NCI-H526 treated with DMSO at 0.1 percent for 48 hours (cell line): ENCODE measurements at regions not wholly inside any gene's neighbourhood (a gene's known extent, or its start where the extent isn't known, plus 50 kb on each side); places are given as distances from the start of the nearest gene placed in this dataset.

ENCODE experiments used
- DNase-seq: peaks from one replicate; lab custom pipeline; 2025; lab: John Stamatoyannopoulos, UW

GRCh38 chr6:1515280-1515679 lies 94.4 kb upstream of the FOXC1 start:
- no peak for DNase-seq

GRCh38 chr6:1515781-1516180 lies 93.9 kb upstream of the FOXC1 start:
- no peak for DNase-seq

GRCh38 chr6:1516742-1517520 lies 92.8 kb upstream of the FOXC1 start:
- no peak for DNase-seq

GRCh38 chr6:1518855-1519254 lies 90.9 kb upstream of the FOXC1 start:
- DNase-seq: no peak

- DNase-seq: no peak
Measured at GRCh38 chr6:1519597-1519996, 90.1 kb upstream of the FOXC1 start.

GRCh38 chr6:1522779-1523178 lies 86.9 kb upstream of the FOXC1 start:
- no peak for DNase-seq

GRCh38 chr6:1524040-1524480 lies 85.7 kb upstream of the FOXC1 start:
- no peak for DNase-seq

- no peak for DNase-seq
Measured at GRCh38 chr6:1525364-1526038, 84.2 kb upstream of the FOXC1 start.

GRCh38 chr6:1526398-1527072 lies 83.2 kb upstream of the FOXC1 start:
- no peak for DNase-seq

GRCh38 chr6:1527073-1527457 lies 82.7 kb upstream of the FOXC1 start:
- peak; percentile 2 for DNase-seq

GRCh38 chr6:1535295-1535694 lies 74.4 kb upstream of the FOXC1 start:
- DNase-seq: no peak

GRCh38 chr6:1536526-1537429 lies 72.9 kb upstream of the FOXC1 start:
- no peak for DNase-seq

- peak; percentile 59 for DNase-seq
Measured at GRCh38 chr6:1538369-1538768, 71.3 kb upstream of the FOXC1 start.

- no peak for DNase-seq
Measured at GRCh38 chr6:1538810-1539478, 70.8 kb upstream of the FOXC1 start.

- no peak for DNase-seq
Measured at GRCh38 chr6:1540864-1541521, 68.7 kb upstream of the FOXC1 start.

GRCh38 chr6:1542335-1542734 lies 67.4 kb upstream of the FOXC1 start:
- DNase-seq: no peak

GRCh38 chr6:1542764-1543163 lies 67.0 kb upstream of the FOXC1 start:
- no peak for DNase-seq

GRCh38 chr6:1544000-1544399 lies 65.7 kb upstream of the FOXC1 start:
- no peak for DNase-seq

- no peak for DNase-seq
Measured at GRCh38 chr6:1544603-1545002, 65.1 kb upstream of the FOXC1 start.

- no peak for DNase-seq
Measured at GRCh38 chr6:1545654-1546053, 64.1 kb upstream of the FOXC1 start.

- DNase-seq: no peak
Measured at GRCh38 chr6:1547785-1548184, 61.9 kb upstream of the FOXC1 start.
